ENCODE measurements at regions not wholly inside any gene's neighbourhood (a gene's known extent, or its start where the extent isn't known, plus 50 kb on each side); places are given as distances from the start of the nearest gene placed in this dataset.

DNA sequence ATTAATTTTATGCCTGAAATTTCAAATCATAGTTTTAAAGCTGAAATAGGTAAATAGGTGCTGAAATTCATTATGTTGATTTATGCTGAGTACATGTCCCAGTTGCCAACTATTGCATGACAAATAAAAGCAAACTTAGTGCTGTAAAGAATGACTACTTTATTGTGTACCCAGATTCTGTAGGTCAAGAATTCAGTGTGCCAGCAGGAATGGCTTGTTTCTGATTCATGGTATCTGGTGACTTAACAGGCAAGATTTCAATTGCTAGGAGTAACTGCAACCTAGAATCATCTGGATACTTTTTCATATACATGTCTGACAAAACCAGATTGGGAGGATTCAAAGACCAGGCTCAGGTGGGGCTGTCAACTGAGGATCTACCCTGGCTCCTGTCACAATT, 678.4 kb upstream of the ADAMTS5 start:
- DNase-seq (ENCODE audit: low spot score): no peak

- no peak for DNase-seq (ENCODE audit: low spot score)
These were observed 676.4 kb upstream of the ADAMTS5 start for GRCh38 chr21:27643326-27643725.

DNA sequence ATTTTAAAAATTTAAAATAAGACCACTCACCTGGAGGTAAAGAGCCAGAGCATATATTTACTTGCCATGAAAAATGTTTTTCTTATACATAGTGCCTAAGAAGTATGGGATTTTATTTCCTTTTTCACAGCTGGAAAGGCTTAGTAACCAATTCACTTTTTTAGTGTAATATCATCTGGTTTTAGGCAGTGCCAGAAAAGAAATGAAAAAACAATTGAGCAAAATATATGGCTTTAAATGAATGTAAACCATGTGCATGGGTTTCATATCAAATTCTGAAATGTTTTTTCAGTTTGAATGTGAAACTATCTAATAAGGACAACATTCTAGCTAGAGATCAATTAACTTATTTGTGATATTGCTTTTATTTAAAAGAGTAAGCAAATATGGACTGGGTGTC, 672.4 kb upstream of the ADAMTS5 start:
- DNase-seq (ENCODE audit: low spot score): no peak

DNA sequence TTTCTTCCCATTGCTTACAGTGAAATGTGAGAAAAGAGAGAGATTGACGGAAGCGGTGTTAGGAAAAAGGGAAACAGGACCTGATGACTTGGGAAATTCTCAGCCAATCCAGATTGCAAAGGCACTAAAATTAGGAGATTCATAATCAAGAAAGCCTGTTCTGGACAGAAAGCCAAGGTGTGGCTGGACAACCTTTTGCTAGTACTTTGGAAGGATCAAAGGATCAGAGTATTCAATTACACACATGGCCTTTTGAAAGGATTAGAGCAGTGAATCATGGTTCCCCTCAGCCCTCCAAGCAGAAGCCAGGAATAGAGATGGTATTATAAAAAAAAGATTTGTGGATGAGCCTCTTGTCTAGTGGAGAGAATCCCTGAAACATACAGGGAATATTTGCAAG, 669.8 kb upstream of the ADAMTS5 start:
- no peak for DNase-seq (ENCODE audit: low spot score)

GRCh38 chr21:27633631-27634030, 666.7 kb upstream of the ADAMTS5 start:
- DNase-seq (ENCODE audit: low spot score): no peak

DNA sequence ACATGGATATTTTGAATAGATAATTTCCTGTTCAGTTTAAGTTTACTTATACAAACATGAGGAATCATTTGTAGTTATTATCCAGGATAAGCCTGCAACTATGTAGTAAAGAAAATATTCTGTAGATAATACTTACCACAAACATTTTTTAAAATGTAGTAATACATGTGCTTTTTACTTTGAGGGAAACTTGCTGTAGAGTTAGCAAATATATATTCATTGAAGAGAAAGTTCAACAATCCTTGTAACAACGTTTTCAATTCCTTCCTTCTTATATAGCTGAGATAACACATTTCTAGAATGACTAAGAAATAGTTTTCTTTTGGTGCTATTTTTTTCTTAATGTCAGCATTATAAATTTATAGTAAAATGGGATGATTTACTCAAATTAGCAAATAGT, 664.6 kb upstream of the ADAMTS5 start:
- DNase-seq (ENCODE audit: low spot score): peak; percentile 26

- no peak for DNase-seq (ENCODE audit: low spot score)
These were observed 655.7 kb upstream of the ADAMTS5 start for GRCh38 chr21:27622631-27623030.

- no peak for DNase-seq (ENCODE audit: low spot score)
These were observed 647.3 kb upstream of the ADAMTS5 start for GRCh38 chr21:27614231-27614630.

- no peak for DNase-seq (ENCODE audit: low spot score)
These were observed 639.5 kb upstream of the ADAMTS5 start for GRCh38 chr21:27606422-27606821.

DNA sequence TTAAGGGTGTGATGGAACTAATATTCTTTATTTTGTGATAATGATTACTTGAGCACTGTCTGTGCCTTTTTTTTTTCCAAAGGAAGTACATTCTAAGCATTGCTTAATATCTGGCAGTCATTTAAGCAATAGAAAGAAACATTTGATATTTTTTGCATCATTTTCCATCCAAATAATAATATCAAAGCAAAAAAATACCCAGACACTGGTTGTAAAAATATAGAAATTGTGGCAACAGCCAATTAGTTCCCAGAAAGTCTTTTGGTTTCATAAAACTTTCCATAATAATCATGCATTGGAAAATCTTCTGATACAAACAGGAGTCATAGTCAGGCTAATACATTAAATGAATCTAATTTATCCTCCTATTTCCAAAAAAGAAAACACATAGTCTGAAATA, 629.3 kb upstream of the ADAMTS5 start:
- no peak for DNase-seq (ENCODE audit: low spot score)

DNA sequence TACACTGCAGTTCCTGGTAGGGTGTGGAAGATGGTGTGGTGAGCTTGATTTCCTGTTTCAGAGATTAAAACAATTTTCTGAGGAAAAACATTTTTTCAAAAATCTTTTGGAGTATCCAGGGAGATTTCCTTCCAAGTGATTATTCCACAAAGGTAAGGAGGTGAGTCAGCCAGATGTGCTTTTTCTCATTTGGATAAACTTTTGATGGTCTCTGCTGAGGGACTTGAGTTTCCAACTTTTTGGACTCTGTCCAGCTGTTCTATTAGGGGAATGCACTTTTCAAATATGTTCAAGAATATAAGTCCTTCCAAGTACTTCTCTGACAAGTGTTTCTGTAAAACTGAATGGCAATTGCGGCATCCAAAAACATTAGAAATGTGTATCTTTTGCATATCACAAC, 628.8 kb upstream of the ADAMTS5 start:
- no peak for DNase-seq (ENCODE audit: low spot score)

DNA sequence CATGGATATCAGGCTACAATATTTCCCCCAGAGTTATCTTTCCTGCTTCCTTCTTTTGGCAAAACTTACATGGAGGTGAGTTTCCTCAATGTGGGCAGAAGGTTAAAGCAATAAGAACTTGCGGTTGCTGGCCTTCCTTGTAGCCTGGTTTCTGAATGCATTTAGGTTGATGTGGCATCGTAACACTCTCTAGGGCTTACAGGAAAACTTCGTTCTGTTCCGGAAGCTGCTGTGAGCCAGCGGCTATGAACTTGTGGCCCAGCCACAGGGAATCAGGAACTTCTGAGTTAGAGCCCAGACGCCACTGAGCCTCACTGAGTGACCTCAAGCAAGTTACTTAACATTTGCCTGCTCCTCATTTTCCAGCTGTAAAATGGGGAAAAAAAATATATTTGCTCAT, 623.4 kb upstream of the ADAMTS5 start:
- peak; percentile 5 for DNase-seq (ENCODE audit: low spot score)

DNA sequence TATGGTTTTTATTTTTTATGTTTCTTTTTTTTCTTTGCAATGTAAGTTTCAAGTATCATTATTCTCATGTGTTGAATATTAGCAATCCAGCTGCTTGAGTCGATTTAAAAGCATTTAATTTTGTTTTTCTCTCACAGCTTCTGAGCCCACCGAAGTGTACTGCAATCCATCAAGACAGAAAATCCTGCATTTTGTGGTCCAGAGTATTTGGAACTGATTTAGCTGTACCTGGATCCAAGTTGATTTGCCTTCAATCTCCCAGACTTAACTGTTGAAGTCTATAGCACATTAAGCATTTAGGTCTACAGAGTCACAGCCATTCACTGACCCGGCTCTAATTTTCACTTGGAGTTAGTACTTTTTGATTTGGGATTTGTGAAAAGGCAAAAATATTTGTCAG, 622.9 kb upstream of the ADAMTS5 start:
- DNase-seq (ENCODE audit: low spot score): no peak

DNA sequence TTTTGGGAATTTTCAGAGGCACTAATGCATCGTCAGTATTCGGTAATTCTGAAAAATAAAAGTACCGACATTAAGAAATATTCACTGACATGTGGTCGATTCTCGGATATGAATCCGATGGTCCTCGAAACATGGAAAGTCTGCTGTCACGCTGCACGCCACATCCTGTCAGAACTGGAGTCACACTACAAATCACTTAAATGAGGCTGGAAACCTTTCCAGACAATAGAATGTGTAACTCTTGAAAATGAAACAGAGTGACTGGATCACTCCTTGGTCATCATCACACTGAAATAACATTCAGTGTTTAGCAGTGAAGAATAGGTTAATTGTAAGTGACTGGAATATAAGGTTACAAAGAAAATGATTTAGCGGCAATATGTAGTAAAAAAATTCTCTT, 620.1 kb upstream of the ADAMTS5 start:
- DNase-seq (ENCODE audit: low spot score): no peak

DNA sequence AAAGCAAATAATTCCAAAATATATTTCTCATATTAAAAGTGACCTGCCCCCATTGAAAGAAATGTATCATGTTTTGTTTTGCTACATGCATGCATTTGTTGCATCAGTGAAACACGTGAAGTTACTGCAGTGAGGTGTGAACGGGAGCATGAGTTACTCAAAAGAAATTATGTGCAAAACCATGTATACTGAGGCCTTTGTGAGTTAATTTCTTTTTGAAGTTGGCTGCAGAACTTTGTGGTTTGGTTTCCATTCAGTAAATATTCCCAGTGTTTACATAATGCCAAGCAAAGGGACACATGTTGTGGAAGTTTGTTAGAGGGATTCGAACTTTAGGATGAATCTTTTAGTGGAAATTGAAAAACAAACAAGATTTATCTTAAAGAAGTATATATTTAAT, 619.4 kb upstream of the ADAMTS5 start:
- DNase-seq (ENCODE audit: low spot score): no peak

GRCh38 chr21:27584256-27584655, 617.4 kb upstream of the ADAMTS5 start:
- DNase-seq (ENCODE audit: low spot score): no peak

DNA sequence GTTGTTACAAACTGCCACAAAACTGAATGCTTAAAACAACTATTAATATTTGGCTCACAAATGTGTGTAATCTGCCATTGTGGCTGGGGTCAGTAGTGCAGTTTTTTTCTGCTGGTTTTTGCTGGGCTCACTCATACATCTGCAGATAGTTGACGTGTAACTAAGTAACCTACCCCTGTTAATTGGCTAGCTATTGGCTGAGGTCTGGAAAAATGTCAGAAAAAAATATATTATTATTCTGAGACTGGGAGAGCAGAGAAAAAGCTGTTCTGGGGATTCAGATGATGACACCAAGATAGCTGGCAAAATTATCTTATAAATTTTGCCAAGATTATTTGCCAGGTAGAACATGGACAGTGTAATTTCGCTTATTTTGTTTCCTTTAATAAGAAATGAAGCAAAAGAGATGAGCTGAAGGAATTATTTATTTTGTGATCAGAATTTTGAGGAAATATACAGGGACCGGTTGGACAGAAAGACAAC, 616.1 kb upstream of the ADAMTS5 start:
- DNase-seq (ENCODE audit: low spot score): no peak

GRCh38 chr21:27582246-27582947, 615.5 kb upstream of the ADAMTS5 start:
- DNase-seq (ENCODE audit: low spot score): no peak

- no peak for DNase-seq (ENCODE audit: low spot score)
These were observed 614.3 kb upstream of the ADAMTS5 start for GRCh38 chr21:27581168-27581567.

- peak; percentile 22 for DNase-seq (ENCODE audit: low spot score)
These were observed 613.4 kb upstream of the ADAMTS5 start for GRCh38 chr21:27580276-27580675.

GRCh38 chr21:27578741-27579265, 611.9 kb upstream of the ADAMTS5 start:
- no peak for DNase-seq (ENCODE audit: low spot score)

DNA sequence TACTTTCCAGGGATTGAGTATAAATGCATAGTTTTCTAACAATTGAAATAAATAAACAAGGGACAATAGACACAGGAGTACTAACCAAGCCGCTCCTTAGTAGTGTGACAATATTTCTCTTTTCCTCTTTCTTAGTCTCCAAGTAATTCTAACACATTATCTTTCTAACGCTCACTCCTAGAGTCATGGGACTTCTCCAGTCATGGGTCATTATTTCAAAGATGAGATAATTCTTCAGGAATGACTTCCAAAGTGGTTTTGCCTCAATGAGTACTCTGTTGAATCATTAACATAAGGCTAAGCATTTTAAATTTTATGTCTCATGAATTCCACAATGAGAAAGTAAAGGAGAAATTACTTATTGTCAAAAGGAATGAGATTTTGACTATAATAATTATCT, 605.8 kb upstream of the ADAMTS5 start:
- no peak for DNase-seq (ENCODE audit: low spot score)

GRCh38 chr21:27571706-27572105, 604.8 kb upstream of the ADAMTS5 start:
- DNase-seq (ENCODE audit: low spot score): peak; percentile 2

DNA sequence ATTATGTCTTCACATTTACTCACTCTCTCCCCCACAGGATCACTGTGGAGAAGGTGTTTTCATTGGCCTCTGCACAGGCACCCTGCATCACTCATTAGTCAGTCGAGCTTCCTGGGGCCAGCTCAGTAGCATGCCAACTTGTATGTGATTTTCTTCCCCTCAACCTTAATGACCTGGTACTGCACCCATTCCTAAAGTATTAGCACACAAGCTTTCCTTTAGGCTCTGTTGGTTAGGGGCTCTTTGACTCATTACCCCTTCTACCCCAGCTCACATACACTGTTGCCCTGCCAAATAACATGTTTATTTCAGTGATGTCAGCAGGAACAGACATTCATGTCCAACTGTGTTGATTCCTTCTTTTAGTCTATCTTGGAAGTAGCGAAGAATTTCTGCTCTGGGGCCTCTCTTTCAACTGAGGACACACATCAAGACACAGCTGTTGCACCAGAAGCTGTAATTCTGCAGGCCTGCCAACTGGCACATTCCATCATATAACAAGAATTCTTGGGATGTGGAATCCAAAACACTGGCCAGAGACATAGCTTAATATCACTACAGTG, 603.5 kb upstream of the ADAMTS5 start:
- peak; percentile 28 for DNase-seq (ENCODE audit: low spot score)

Data from hepatic stellate cell (primary cell).